IMR-90 (cell line): ENCODE measurements at regions not wholly inside any gene's neighbourhood (a gene's known extent, or its start where the extent isn't known, plus 50 kb on each side); places are given as distances from the start of the nearest gene placed in this dataset.

ENCODE experiments used
- ATAC-seq: fragments of 200-7000 bp; cut with Tn5 transposase; 2 replicates; pipeline ENCODE4 v1.9.1; 2020; ENCODE audit warnings: low read depth, mild to moderate bottlenecking, moderate library complexity
- BruUV-seq: library from RNA; stranded (reverse); fragments of 400-500 nt; replicated peaks from 2 replicates; lab custom pipeline; 2021; lab: Mats Ljungman, UMichigan
- CTCF ChIA-PET: fragments of 300-600 bp; formaldehyde crosslinking; extraction: SDS; loops from one replicate; lab custom pipeline; 2021; ENCODE audit warnings: antibody characterized with exemption; lab: Yijun Ruan, JAX
- POLR2A ChIA-PET: fragments of 300-600 bp; sonication (Branson Sonifier 250); formaldehyde crosslinking; loops from one replicate; lab custom pipeline; 2022; ENCODE audit warnings: antibody characterized with exemption; ENCODE audit not compliant: unreplicated experiment; lab: Charles Lee
- DNase-seq: peaks from one replicate; pipeline ENCODE4 v3.0.0; 2013
- H2AFZ ChIP-seq: replicated peaks from 2 replicates; pipeline ENCODE3; 2013; ENCODE audit warnings: low read length, mild to moderate bottlenecking; ENCODE audit not compliant: poor library complexity
- H2AK5ac ChIP-seq: 2 replicates; pipeline ENCODE4 v1.6.1; 2013; ENCODE audit warnings: low read depth, low read length, inconsistent platforms
- H2AK9ac ChIP-seq: replicated peaks from 2 replicates; pipeline ENCODE3; 2013; ENCODE audit warnings: mild to moderate bottlenecking, low read depth, low read length, moderate library complexity; ENCODE audit not compliant: poor library complexity
- H2BK120ac ChIP-seq: 2 replicates; pipeline ENCODE4 v1.6.1; 2013; ENCODE audit warnings: low read depth, low read length, inconsistent platforms
- H2BK15ac ChIP-seq: 3 replicates; pipeline ENCODE4 v1.6.1; 2013; ENCODE audit warnings: low read depth, low read length, inconsistent platforms
- H2BK20ac ChIP-seq: 2 replicates; pipeline ENCODE4 v1.6.1; 2013; ENCODE audit warnings: low read depth, mild to moderate bottlenecking, inconsistent platforms, low read length, moderate library complexity
- H2BK5ac ChIP-seq: 2 replicates; pipeline ENCODE4 v1.6.1; 2013; ENCODE audit warnings: mild to moderate bottlenecking, low read depth, low read length, inconsistent platforms; ENCODE audit not compliant: poor library complexity, severe bottlenecking
- H3K14ac ChIP-seq: replicated peaks from 2 replicates; pipeline ENCODE4 v1.6.1; 2013; ENCODE audit warnings: low read depth, low read length, inconsistent platforms
- H3K18ac ChIP-seq: 2 replicates; pipeline ENCODE4 v1.6.1; 2013; ENCODE audit warnings: low read depth, low read length, control low read depth
- H3K23ac ChIP-seq: 2 replicates; pipeline ENCODE4 v1.6.1; 2013; ENCODE audit warnings: low read depth, low read length, inconsistent platforms
- H3K27ac ChIP-seq: 2 replicates; pipeline ENCODE4 v1.5.1; 2013; ENCODE audit warnings: mild to moderate bottlenecking, control low read depth, low read length; ENCODE audit not compliant: insufficient read depth
- H3K27me3 ChIP-seq: 2 replicates; pipeline ENCODE4 v1.6.1; 2013; ENCODE audit warnings: low read length; ENCODE audit not compliant: control insufficient read depth, insufficient read depth
- H3K36me3 ChIP-seq: 2 replicates; pipeline ENCODE4 v1.6.1; 2013; ENCODE audit warnings: low read length, mixed read lengths; ENCODE audit not compliant: control insufficient read depth, insufficient read depth
- H3K4ac ChIP-seq: 2 replicates; pipeline ENCODE4 v1.6.1; 2013; ENCODE audit warnings: low read depth, low read length, inconsistent platforms
- H3K4me1 ChIP-seq: 2 replicates; pipeline ENCODE4 v1.6.1; 2013; ENCODE audit warnings: low read length, mixed read lengths; ENCODE audit not compliant: control insufficient read depth, insufficient read depth
- H3K4me2 ChIP-seq: 2 replicates; pipeline ENCODE4 v1.6.1; 2013; ENCODE audit warnings: low read depth, mild to moderate bottlenecking, control low read depth, low read length, moderate library complexity
- H3K4me3 ChIP-seq: 2 replicates; pipeline ENCODE4 v1.5.1; 2013; ENCODE audit warnings: low read depth, mild to moderate bottlenecking, control low read depth, low read length, moderate library complexity; ENCODE audit not compliant: insufficient read depth
- H3K56ac ChIP-seq: 2 replicates; pipeline ENCODE4 v1.6.1; 2013; ENCODE audit warnings: low read length, inconsistent platforms; ENCODE audit not compliant: insufficient read depth; ENCODE audit errors: extremely low read depth
- H3K79me1 ChIP-seq, 2 experiments: 2 replicates each; pipeline ENCODE4 v1.6.1; 2013; ENCODE audit warnings: low read length in 2 of 2, inconsistent platforms in 1 of 2, low read depth in 1 of 2
- H3K9ac ChIP-seq: 2 replicates; pipeline ENCODE4 v1.6.1; 2013; ENCODE audit warnings: low read depth, low read length, control low read depth
- H3K9me1 ChIP-seq: 2 replicates; pipeline ENCODE4 v1.6.1; 2013; ENCODE audit warnings: low read length, inconsistent platforms; ENCODE audit not compliant: insufficient read depth
- H3K9me3 ChIP-seq: 2 replicates; pipeline ENCODE4 v1.6.1; 2013; ENCODE audit warnings: low read length; ENCODE audit not compliant: control insufficient read depth, insufficient read depth
- H4K20me1 ChIP-seq: 2 replicates; pipeline ENCODE4 v1.6.1; 2013; ENCODE audit warnings: low read length, inconsistent platforms; ENCODE audit not compliant: insufficient read depth
- H4K5ac ChIP-seq: 2 replicates; pipeline ENCODE4 v1.6.1; 2013; ENCODE audit warnings: mild to moderate bottlenecking, low read depth, low read length, control low read depth
- H4K8ac ChIP-seq, 2 experiments: 2 replicates each; pipeline ENCODE4 v1.6.1; 2013; ENCODE audit warnings: low read depth in 2 of 2, low read length in 2 of 2, control low read depth in 1 of 2, inconsistent platforms in 1 of 2
- H4K91ac ChIP-seq: 2 replicates; pipeline ENCODE4 v1.6.1; 2013; ENCODE audit warnings: low read depth, low read length, inconsistent platforms; ENCODE audit not compliant: insufficient read depth
- BHLHE40 ChIP-seq: fragments of 150-350 bp; IDR thresholded peaks from 2 replicates; pipeline ENCODE4 v1.6.1; 2016; ENCODE audit warnings: mild to moderate bottlenecking, low read depth, low read length
- CEBPB ChIP-seq: IDR thresholded peaks from 2 replicates; pipeline ENCODE4 v1.6.1; 2012; ENCODE audit warnings: low read depth, low read length, improper control_type of control experiment
- CTCF ChIP-seq: conservative IDR thresholded peaks from 2 replicates; pipeline ENCODE4 v1.5.1; 2012; ENCODE audit warnings: mild to moderate bottlenecking, low read depth, low read length, improper control_type of control experiment
- ELK1 ChIP-seq: fragments of 150-350 bp; IDR thresholded peaks from 2 replicates; pipeline ENCODE4 v1.6.1; 2016; ENCODE audit warnings: low read depth, mild to moderate bottlenecking, low read length, moderate library complexity, borderline replicate concordance
- FOS ChIP-seq: fragments of 150-350 bp; IDR thresholded peaks from 2 replicates; pipeline ENCODE4 v1.6.1; 2016; ENCODE audit warnings: low read depth, low read length
- MAZ ChIP-seq: IDR thresholded peaks from 2 replicates; pipeline ENCODE4 v1.6.1; 2012; ENCODE audit warnings: low read depth, mild to moderate bottlenecking, low read length, improper control_type of control experiment, moderate library complexity, borderline replicate concordance
- MXI1 ChIP-seq: IDR thresholded peaks from 2 replicates; pipeline ENCODE4 v1.6.1; 2012; ENCODE audit warnings: low read depth, mild to moderate bottlenecking, low read length, moderate library complexity, borderline replicate concordance
- NFE2L2 ChIP-seq: fragments of 150-350 bp; IDR thresholded peaks from 2 replicates; pipeline ENCODE4 v1.6.1; 2016; ENCODE audit warnings: low read depth, mild to moderate bottlenecking, low read length
- POLR2A ChIP-seq: IDR thresholded peaks from 2 replicates; pipeline ENCODE4 v1.6.1; 2012; ENCODE audit warnings: mild to moderate bottlenecking, low read depth, low read length
- RAD21 ChIP-seq: IDR thresholded peaks from 2 replicates; pipeline ENCODE4 v1.6.1; 2012; ENCODE audit warnings: low read length, improper control_type of control experiment
- RCOR1 ChIP-seq: IDR thresholded peaks from 2 replicates; pipeline ENCODE4 v1.6.1; 2012; ENCODE audit warnings: mild to moderate bottlenecking, low read length, improper control_type of control experiment; ENCODE audit not compliant: insufficient replicate concordance
- RFX5 ChIP-seq: IDR thresholded peaks from 2 replicates; pipeline ENCODE4 v1.8.0; 2012; ENCODE audit warnings: low read depth, mild to moderate bottlenecking, low read length, moderate library complexity
- WGBS, 2 experiments: methylation state at CpG; one replicate each; pipeline versions ENCODE4 v1.1.5 to v1.1.7; 2013; ENCODE audit warnings: missing lambda C conversion rate in 2 of 2; ENCODE audit not compliant: insufficient read length in 1 of 2; ENCODE audit errors: extremely low coverage in 2 of 2; 5-methylcytosine and 5-hydroxymethylcytosine counted together
- dilution Hi-C: fragments of 300-500 bp; cut with HindIII; formaldehyde crosslinking; loops from one replicate; pipeline ENCODE4 v1.14.3; 2018; ENCODE audit warnings: low sequenced_read_pairs; ENCODE audit not compliant: unreplicated experiment
- in situ Hi-C: fragments of 300-500 bp; cut with MboI; formaldehyde crosslinking; loops from 3 replicates; pipeline ENCODE4 v1.14.3; 2019; ENCODE audit warnings: low sequenced_read_pairs, inconsistent platforms, mixed read lengths
- intact Hi-C: fragments of 100-400 bp; cut with micrococcal nuclease; formaldehyde crosslinking; loops from 2 replicates; pipeline ENCODE4 v1.10.0; 2022

- H3K18ac ChIP-seq = no peak overlapping the region
- H3K23ac ChIP-seq = no peak overlapping the region
- no peak overlapping the region for H4K91ac ChIP-seq
- no peak overlapping the region for H4K8ac ChIP-seq
- no peak overlapping the region for H3K14ac ChIP-seq
- WGBS, 2 experiments = 100% methylated on average over 1 of the region's 3 CpGs; no CpG with 5 or more reads in 1 of the 2 experiments
- DNase-seq (no peak), ATAC-seq (no peak)
- H3K27me3 ChIP-seq = no peaks in the 10 kb centered on the region
- H2BK15ac ChIP-seq = no peak overlapping the region
- H3K27ac ChIP-seq = no peak overlapping the region
- dilution Hi-C loops (no loop called here), intact Hi-C loops (no loop called here), in situ Hi-C loops (no loop called here)
- H2AK9ac ChIP-seq = no peak overlapping the region
- ChIA-PET POLR2A (no interaction called here), CTCF (interaction anchor here (0.9 kb wide), 1 partner anchor 15 kb away, joined by 3 read pairs; no protein-coding TSS in a partner anchor)
- H3K4me3 ChIP-seq = no peak overlapping the region
- no peak overlapping the region for H2BK5ac ChIP-seq
- H3K4ac ChIP-seq = no peak overlapping the region
- H3K36me3 ChIP-seq = no peaks in the 10 kb centered on the region
- H3K4me1 ChIP-seq = no peaks in the 10 kb centered on the region
- no peaks in the 10 kb centered on the region for H3K9me3 ChIP-seq
- H3K79me1 ChIP-seq = no peaks in the 10 kb centered on the region
- no peak overlapping the region for H2BK20ac ChIP-seq
- no peak overlapping the region for H2BK120ac ChIP-seq
- no peak overlapping the region for H2AK5ac ChIP-seq
- TF ChIP-seq RCOR1 (no peak), FOS (no peak), MXI1 (no peak), BHLHE40 (no peak), CEBPB (no peak), NFE2L2 (no peak), ELK1 (no peak), POLR2A (no peak), CTCF (no peak), RAD21 (no peak), MAZ (no peak), RFX5 (no peak)
- BruUV-seq = no TSS peak
- H2AFZ ChIP-seq = no peak overlapping the region
- H3K9ac ChIP-seq = no peak overlapping the region
- H3K4me2 ChIP-seq = no peak overlapping the region
- H4K20me1 ChIP-seq = no peaks in the 10 kb centered on the region
- H3K56ac ChIP-seq = no peak overlapping the region
- H4K5ac ChIP-seq = no peak overlapping the region
- no peaks in the 10 kb centered on the region for H3K9me1 ChIP-seq
These were observed 67.0 kb upstream of the HAPLN1 start for GRCh38 chr5:83787631-83788030.
